ENCODE measurements at regions not wholly inside any gene's neighbourhood (a gene's known extent, or its start where the extent isn't known, plus 50 kb on each side); places are given as distances from the start of the nearest gene placed in this dataset.

- TF ChIP-seq CTCF (conservative IDR thresholded peaks at IDR 0.05; ENCODE audit: low read depth, low read length) (no peak), EZH2 (IDR thresholded peaks at IDR 0.05; ENCODE audit: low read length, unreplicated experiment) (no peak)
Measured at GRCh38 chr7:136070736-136071505, 93.8 kb upstream of the MTPN start.
